HG02588 (cell line): ENCODE measurements at regions not wholly inside any gene's neighbourhood (a gene's known extent, or its start where the extent isn't known, plus 50 kb on each side); places are given as distances from the start of the nearest gene placed in this dataset.

ENCODE experiments used
- ATAC-seq: cut with Tn5 transposase; IDR thresholded peaks from one replicate; pipeline ENCODE4 v1.9.1; 2021; ENCODE audit warnings: mild to moderate bottlenecking, moderate library complexity; ENCODE audit not compliant: unreplicated experiment

DNA sequence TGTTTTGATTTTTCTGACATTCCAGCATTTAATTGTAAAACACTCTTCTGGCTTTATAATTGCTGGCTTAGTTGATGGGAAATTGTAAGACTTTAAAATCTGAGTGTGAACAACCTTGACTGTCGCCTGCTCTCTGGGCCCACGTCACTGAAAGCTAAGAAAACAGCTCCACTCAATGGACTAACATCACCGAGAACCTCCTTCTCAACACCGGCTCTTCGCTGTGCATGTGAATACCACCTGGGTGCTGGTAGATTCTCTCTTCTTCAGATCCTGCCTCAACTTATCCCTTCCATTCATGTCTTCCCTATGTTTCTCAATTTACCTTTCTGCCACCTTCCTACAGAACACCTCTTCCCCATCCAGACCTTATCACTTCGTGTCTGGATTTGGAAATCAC is 523.1 kb upstream of the ID2 start:
- no peak for ATAC-seq

DNA sequence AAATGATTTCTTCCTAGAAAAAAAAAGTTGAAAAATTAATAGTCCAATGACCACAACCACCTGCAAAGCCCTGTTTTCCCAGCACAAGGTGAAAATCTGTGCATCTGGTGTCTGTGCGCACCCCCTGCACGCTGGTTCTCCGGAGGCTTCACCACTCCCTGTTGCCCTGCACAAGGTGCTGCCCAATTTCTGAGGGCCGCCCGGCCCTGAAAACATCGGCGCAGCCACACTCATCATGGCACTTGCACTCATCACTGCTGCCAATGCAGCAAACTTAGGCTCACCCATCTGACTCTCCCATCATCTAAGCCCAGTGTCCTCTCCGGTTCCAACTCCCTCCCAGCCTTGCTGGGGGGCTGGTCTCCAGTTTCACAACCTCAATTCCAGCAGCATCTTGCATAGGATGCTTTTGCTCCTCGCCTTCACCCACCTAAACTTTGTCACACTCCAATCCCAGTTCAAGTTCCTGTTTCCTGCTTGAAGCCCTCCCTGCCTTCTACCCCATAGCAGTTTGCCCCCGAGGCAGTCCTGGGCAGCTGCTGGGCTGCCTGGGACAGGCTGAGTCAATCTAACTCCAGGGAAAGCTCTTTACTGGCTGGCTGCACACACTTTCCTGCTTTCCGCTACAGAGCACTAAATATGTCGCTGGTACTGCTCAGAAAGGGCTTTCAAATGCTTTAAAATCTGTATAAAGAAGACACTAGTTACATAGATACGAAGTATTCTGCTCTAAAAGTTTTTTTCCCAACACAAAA is 522.5 kb upstream of the ID2 start:
- ATAC-seq = no peak

DNA sequence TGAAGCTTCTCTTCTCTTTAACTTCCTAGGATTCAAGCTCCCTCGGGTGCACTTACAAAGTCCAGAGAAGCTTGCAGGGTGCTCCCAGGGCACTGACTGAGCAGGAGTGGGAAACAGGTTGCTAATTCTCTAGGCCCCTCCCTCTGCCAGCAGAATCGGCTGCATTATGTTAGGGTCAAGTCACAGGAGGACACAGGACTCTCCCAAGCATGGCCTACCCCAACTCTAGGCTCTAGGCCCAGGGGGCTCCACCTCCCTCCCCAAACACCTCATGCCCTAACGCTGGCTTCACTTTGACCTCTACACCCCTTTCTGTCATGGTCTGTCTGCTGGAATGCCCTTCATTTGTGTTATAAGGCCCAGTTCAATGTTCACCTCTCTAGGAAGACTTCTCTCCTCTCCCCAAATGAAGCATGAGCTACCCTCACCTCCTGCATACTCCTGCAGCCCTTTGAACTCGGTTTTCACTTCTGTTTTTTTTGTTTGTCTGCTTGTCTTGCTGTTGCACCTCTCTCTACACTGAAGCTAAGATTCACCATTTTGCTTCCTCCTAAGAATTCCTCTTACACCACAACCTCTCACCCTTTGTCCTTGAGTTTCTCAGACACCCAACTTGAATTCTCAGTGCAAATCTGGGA is 521.8 kb upstream of the ID2 start:
- no peak for ATAC-seq

DNA sequence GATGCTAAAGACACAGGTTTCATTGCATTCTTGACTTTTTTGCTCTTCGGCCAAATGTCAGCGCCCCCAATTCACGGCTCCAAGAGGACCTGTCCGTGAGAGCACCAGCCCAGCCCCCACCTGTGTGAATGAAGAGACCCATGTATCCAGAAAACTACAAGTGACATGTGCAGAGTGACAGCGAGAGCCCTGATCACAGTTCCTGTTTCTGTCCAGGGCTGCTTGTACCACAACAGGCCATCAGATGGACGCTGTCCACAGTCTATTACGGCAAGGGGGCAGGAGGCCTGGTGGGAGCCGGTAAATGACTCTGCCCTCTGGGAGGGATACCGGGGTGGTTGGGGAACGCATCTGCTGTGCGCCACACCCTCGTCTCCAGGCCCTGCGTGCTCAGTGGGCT is 520.9 kb upstream of the ID2 start:
- ATAC-seq = no peak

DNA sequence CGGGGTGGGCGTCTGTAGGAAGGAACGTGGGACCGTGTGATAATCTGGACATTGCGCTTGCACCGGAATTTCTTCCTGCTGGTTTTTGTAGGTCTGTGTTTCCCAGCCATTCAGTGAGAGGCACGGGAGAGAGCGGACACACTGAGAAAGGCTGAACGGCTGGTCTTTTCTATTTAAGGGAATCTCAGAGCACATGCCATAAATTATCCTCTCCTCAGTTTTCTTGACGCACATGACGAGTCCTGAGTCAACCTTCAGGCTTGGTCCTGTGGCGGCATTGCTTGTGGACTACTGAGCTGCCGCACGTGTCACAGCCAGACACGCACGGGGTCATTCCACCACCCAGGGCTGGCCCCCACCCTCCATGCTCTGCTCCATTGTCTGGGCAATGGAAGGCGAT is 519.3 kb upstream of the ID2 start:
- no peak for ATAC-seq

DNA sequence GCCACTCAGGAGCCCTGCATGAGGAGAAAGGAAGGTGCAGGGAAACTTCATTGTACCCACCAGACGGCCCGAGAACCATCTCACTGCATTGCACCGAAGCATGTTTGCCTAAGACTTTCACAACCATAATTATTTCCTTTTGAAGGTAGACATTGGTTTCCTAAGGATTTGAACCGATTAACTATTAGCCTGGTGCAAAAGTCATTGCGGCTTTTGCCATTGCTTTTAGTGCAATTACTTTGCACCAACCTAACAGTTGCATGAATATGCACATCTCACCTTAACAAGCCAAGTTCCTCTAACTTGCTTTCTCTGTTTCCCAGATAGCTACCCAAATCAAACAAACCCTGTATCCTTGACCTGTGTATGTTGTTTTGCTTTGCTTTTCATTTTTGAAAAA is 516.3 kb upstream of the ID2 start:
- no peak for ATAC-seq

DNA sequence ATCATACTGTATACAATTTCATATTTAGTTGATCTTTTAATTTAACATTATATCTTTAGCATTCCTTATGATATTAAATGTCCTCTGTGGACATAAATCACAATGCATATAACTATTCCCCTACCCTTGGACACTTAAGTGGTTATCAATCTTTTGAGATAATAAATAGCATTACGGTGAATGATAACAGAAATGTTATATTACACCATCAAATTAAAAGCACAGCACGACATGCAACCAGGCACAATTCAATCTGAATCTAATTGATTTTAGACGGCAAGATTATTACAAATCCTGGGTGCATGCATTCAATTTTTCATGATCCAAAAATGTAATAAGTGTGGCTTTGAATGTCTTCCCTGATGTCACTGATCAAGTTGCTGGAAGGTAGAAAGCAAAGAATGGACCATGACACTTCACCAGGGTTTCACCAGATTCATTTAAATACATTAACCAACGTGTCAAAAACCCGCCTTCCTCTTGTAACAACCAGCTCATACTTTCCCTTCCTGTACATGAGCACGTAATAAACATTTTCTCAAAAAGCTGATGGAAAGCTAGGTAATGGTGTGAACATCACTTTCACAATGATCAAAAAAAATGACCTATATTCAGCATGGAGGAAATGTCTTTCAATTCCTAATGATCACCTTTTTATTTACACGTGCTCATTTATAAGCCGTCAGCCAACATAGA is 513.7 kb upstream of the ID2 start:
- ATAC-seq = no peak

DNA sequence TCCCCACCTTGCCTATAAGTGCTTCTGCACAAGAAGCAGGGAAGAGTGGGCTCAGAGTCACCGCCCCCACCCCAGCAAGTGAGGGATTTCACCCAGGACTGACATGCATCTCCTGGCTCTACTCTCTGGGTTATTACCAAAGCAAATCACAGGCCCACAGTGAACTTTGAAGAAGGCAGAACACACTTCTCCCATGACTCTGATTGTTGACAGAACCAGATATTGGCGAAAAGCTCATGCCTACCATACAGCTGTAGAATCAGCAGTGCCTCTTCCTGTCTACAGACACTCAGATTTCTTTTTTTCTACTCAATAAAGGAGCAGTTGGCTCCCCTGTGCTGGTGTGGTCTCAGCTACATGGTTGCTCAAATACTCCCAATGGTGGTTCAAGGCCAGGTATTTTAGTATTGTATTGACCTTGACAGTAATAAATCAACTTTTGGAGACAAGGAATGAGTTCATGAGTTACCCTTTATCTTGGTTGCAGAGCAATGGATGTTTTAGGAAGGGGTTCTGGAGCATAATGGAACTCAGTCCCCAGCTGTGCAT is 512.9 kb upstream of the ID2 start:
- ATAC-seq = no peak

DNA sequence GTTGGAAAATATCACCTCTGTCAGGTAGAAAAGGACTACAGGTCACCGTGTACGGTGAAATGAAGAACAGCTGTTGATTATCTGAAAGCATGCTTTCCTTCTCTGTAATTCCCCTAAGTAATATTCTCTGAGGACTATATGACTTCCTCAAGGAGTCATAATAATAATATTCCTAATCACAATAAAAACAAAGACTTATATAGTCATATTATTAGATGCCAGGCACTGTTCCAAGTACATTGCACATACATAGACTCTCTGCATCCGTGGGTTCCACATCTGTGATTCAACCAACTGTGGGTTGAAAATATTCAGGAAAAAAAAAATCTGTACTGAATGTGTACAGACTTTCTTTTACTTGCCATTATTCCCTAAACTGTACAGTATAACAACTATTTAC is 512.4 kb upstream of the ID2 start:
- no peak for ATAC-seq

DNA sequence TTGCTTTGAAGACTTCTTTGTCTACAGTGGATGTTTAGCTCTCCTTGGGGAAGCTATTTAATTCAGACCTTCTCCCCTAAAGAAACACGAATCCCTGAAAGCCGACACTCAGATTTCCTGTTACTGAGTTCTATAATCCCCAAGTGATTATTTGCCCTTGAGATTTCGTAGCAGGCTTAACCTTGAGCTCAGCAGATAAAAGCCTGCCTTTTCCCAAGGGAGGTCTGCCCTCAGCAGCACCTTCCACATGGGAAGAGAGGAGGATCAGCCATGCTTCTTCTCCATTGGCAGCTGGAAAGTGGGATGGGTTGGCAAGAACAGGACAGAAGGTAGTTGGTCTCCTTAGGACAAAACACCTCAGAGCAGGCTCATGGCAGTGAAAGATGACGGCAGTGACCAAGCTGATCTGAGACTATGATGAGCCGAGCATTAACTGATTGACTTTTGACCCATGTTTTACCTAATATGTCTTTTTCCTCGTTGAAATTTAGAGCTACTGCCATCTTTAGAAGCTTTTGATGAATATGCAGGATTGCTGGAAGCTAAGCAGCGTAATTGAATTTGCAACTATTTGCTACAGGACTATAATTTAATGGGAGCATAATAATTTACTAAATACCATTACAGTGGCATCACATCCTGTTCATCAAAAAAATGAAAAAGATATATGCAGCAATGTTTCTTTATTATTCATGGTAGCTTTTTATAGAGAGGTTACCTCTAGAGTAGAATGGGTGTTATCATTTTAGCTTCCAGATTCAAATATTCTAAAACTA is 511.1 kb upstream of the ID2 start:
- ATAC-seq = no peak

DNA sequence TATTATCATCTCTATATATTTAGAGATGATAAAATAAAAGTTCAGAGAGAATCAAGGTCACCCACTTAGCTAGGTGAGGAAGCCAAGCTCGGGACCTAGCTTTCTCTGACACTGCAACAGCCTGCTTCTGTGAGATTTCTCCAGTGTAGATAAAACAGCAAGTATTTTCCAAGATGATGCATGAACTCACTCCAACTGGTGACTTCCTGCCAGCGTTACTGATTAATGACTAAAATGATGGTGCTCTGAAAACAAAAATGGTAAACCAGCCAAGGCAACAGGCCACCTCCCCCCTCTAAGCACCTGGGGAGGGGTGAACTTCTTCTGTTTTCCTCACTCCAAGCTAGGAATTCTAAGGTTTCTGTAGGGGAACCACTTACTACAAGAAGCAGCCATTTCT is 510.2 kb upstream of the ID2 start:
- ATAC-seq = no peak

DNA sequence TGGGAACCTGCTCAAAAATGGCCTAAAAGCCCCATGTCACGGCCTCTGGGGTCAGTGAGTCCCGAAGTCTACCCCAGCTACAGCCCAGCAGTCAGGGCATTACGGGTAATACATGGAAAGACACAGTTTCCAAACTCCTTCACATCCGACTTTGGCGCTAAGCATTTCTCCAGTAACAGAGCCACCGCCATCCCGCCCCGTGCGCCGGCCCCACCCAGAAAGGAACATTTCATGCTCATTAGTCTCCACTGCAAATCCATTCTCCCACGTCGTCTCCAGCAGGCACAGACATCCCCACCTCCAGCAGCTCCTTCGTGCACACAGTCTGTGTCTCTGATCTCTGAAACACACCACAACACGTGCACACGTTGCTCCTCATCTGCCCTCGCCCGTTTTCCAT is 509.2 kb upstream of the ID2 start:
- no peak for ATAC-seq

DNA sequence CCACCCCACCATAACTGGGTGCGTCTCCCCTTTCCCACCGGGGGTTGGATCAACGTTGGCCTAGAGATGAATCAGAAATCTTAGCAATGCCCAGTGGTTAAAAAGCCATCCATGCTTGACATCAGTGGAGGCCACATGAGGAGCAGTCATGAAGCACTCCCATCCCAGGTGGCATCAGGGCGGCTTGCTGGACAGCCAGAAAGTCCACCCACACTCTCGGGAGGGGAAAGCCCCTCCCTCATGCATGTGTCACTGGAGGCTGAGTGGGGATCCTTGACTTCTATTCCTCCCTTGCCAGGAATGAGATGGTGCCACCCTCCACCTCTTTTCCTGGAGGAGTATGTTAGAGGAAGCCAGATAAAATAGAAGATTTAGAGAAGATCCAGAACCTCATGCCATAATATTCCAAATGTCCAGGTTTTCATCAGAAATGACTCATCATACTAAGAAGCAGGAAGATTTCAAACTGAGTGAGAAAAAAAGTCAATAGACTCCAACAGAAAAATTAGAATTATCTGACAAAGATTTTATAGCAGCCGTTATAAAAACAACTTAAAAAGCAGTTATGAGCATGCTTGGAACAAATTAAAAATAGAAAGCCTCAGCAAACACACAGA is 507.1 kb upstream of the ID2 start:
- ATAC-seq = no peak

DNA sequence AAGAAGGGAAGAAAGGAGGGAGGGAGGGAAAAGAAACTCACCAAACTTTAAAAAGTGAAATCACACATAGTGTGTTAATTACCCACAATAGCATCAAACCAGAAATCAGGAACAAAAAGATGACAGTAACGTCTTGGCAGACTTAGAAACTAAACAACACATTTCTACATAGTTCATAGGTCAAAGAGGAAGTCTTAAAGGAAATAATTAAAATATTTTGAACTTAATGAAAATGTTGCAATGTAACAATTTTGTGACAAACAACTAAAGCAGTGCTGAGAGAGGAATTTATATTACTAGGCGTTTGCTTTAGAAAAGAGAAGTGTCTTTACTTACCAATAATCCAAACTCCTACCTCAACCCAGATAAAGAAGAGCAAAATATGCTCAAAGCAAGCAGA is 505.0 kb upstream of the ID2 start:
- no peak for ATAC-seq

DNA sequence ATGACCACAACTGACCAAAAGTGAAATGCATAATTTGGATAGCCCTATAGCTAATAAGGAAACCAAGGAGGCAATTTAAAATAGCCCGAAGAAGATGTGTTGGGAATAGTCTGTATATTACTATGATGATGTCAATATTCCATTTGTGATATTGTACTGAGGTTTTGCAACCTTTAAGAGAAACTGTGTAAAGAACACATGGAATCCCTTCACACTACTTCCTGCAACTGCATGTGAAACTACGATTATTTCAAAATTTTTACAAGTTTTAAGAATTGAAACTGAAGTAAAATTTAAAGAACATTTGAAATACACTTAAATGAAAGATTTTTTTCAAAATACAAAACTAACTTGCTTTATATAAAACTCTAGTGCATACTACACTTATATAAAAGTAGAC is 504.3 kb upstream of the ID2 start:
- no peak for ATAC-seq

DNA sequence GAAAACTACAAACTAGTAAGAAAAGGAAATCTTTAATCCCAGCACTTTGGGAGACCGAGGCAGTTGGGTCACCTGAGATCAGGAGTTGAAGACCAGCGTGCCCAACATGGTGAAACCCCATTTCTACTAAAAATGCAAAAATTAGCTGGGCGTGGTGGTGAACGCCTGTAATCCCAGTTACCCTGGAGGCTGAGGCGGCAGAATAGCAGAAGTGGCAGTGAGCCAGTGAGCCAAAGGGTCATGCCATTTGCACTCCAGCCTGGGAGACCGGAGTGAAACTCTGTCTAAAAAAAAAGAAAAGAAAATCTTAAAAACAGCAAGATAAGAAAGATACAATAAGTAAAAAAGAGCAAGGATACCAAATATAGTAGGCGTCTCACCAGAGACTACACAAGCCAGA is 502.9 kb upstream of the ID2 start:
- no peak for ATAC-seq

DNA sequence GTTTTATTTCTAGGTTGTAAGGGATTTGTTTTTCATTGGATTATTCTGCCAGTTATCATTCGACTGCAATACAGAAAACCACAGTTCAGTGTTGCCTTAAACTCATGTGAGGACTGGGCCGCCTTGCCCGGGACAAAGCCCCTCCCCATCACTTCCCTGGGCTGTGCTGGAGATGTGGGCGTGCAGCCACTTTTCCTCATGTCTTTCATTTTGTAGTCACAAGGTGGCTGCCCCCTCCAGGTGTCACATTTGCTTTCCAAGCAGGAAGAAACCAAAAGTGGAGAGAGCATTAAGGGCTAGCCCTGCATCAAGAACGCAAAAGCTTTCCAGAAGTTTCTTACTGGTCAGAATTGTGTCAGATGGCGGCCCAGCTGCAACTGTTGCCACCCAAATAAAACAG is 492.5 kb upstream of the ID2 start:
- ATAC-seq = no peak

DNA sequence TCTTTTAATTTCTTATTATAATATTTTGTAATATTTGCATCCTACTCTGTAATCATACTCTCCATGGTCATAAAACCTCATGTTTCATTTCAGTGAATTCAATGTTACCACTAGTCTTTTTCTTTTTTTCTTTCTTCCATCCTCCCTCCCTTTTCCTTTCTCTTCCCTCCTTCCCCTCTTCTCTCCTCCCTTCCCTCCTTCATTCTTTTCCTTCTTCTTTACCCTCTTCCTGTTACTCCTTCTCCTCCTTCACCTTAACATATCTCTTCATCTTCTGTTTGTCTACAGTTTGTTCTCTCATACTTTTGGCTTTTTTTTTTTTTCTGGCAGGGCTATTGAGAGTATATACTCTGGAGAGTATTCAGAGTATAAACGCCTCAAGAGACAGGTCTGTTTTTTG is 491.6 kb upstream of the ID2 start:
- ATAC-seq = no peak

DNA sequence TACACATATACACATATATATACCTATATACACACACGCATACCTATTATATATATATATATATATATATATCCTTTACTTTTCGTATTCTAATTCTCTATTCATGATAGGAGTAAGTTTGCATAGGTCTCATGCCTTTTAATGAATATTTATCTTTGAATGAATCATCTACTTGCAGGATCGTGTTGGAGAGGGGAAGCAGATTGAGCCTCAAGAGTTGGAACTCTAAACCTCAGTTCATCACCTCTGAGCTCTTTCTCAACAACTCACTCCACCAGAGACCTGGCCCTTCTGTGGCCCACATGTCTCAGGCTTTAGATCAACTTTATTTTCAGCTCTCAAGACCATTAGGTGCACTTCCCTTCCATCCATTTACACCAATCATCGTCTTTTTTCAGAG is 490.4 kb upstream of the ID2 start:
- ATAC-seq = no peak

DNA sequence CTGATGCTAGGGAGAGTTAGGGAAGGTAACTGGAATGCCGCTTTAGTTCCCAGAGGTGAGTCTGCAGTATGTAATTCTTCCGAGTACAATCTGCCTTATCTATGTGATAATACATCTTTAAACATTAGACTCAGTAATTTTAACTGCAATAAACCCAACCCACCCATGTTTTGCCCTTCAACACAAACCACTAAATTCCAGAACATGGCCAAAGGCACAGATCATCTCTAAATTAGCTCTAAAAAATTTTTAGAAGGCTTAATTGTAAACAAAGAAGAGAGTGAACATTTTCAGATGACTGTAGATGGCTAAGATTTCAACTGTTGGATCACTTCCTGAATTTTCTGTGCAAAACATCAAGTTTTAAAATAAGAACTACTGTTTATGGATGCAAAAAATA is 488.7 kb upstream of the ID2 start:
- no peak for ATAC-seq
